HFFc6 (cell line): ENCODE measurements at regions not wholly inside any gene's neighbourhood (a gene's known extent, or its start where the extent isn't known, plus 50 kb on each side); places are given as distances from the start of the nearest gene placed in this dataset.
"Not testable (repeated sequence)": the region's sequence is repeated elsewhere in the genome, so short reads cannot be mapped to it uniquely, and the experiment has no call there.

ENCODE experiments used
- DNase-seq: peaks from one replicate; pipeline ENCODE4 v3.0.0-alpha.2; 2018
- H3K27ac Mint-ChIP-seq: 2 replicates; pipeline ENCODE4 v1.8.0; 2020; ENCODE audit warnings: mild to moderate bottlenecking, mixed read lengths
- H3K27me3 Mint-ChIP-seq: 2 replicates; pipeline ENCODE4 v1.8.0; 2021; ENCODE audit warnings: mild to moderate bottlenecking, moderate library complexity, mixed read lengths; ENCODE audit not compliant: insufficient read depth
- H3K36me3 Mint-ChIP-seq: 2 replicates; pipeline ENCODE4 v1.8.0; 2021; ENCODE audit warnings: low read depth, mixed read lengths
- H3K4me1 Mint-ChIP-seq: 2 replicates; pipeline ENCODE4 v1.8.0; 2020; ENCODE audit warnings: low read depth, mixed read lengths
- H3K4me3 Mint-ChIP-seq: 2 replicates; pipeline ENCODE4 v1.8.0; 2020; ENCODE audit warnings: mild to moderate bottlenecking, moderate library complexity, mixed read lengths
- H3K9me3 Mint-ChIP-seq: 2 replicates; pipeline ENCODE4 v1.8.0; 2020; ENCODE audit warnings: mild to moderate bottlenecking, mixed read lengths
- TF ChIP-seq, protein P1 (sequence below): fragments of 200-600 bp; sonication (generic); IDR thresholded peaks from 2 replicates; pipeline ENCODE4 v1.5.0; 2021; ENCODE audit warnings: antibody characterized with exemption, mild to moderate bottlenecking

DNA sequence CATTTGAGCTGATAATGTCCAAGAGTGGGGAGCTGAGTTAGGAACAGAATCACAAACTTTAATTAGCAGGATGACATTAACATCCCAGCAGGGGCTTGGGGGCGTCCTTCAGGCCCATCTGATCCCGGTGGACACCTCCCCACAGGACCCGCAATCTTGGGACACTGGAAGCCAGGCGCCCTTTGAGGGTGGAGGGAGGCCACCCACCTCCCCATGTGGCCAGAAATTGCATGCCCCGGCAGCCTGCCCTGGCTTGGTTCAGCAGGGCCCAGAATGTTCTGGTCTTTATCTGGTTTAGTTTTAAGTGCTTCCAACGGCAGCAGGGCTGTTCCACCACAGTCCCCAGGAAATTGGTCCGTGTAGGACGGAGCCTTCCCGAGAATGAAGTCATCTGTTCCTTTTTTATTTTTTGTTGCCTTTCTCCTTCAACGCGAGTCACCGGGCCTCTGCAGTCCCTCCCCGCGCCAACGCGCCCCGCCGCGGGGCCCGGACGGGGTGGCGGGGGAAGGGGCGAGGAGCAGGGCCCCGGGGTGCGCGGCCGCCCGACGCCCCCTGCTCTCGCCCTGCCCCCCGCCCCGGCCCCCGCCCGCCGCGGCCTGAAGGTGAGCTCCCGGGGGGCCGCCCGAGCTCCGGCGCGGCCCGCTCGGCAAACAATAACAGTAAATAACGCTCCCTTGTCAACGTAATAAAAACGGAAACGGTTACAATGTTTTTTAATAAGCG is 207.9 kb downstream of the C9orf50 start:
- peaks cover 12% of the 10 kb centered on the region for H3K36me3 Mint-ChIP-seq
- H3K4me1 Mint-ChIP-seq: peaks cover 29% of the 10 kb centered on the region
- peak overlapping the region; percentile 77 for H3K4me3 Mint-ChIP-seq
- TF ChIP-seq, protein P1, sequence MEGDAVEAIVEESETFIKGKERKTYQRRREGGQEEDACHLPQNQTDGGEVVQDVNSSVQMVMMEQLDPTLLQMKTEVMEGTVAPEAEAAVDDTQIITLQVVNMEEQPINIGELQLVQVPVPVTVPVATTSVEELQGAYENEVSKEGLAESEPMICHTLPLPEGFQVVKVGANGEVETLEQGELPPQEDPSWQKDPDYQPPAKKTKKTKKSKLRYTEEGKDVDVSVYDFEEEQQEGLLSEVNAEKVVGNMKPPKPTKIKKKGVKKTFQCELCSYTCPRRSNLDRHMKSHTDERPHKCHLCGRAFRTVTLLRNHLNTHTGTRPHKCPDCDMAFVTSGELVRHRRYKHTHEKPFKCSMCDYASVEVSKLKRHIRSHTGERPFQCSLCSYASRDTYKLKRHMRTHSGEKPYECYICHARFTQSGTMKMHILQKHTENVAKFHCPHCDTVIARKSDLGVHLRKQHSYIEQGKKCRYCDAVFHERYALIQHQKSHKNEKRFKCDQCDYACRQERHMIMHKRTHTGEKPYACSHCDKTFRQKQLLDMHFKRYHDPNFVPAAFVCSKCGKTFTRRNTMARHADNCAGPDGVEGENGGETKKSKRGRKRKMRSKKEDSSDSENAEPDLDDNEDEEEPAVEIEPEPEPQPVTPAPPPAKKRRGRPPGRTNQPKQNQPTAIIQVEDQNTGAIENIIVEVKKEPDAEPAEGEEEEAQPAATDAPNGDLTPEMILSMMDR: peak; percentile 23; the same call in 1 of the 2 replicates
- peaks cover 12% of the 10 kb centered on the region for H3K9me3 Mint-ChIP-seq
- DNase-seq: peak; percentile 73
- peak overlapping the region; percentile 99 for H3K27ac Mint-ChIP-seq
- no peaks in the 10 kb centered on the region; the same call in 1 of the 2 replicates for H3K27me3 Mint-ChIP-seq

DNA sequence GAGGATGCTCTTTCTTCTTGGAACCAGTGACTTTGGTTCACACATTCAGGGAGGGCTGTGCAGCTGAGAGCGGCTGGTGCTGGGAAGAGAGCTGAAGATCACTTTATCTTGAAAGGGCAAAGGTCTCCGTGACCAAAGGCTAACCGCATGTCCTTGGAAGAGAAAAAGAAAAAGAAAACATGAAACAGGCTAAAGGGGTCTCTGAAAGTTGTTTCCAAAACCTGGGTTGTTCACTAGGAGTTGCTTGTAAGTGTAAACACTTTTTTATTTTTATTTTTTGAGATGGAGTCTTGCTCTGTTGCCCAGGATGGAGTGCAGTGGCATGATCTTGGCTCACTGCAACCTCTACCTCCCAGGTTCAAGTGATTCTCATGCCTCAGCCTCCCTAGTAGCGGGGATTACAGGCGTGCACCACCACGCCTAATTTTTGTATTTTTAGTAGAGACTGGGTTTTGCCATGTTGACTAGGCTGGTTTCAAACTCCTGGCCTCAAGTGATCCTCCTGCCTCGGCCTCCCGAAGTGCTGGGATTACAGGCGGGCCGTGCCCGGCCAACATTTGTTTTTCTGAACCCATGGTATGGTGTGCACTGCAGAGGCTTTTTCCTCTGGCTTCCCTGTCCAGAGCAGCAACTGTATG is 208.6 kb downstream of the C9orf50 start:
- H3K36me3 Mint-ChIP-seq: peaks cover 12% of the 10 kb centered on the region
- peak overlapping the region; percentile 20; the same call in 1 of the 2 replicates for H3K4me3 Mint-ChIP-seq
- H3K27ac Mint-ChIP-seq: peak overlapping the region; percentile 99
- not testable (repeated sequence) for H3K27me3 Mint-ChIP-seq, DNase-seq
- peaks cover 12% of the 10 kb centered on the region for H3K9me3 Mint-ChIP-seq
- H3K4me1 Mint-ChIP-seq: peaks cover 25% of the 10 kb centered on the region

DNA sequence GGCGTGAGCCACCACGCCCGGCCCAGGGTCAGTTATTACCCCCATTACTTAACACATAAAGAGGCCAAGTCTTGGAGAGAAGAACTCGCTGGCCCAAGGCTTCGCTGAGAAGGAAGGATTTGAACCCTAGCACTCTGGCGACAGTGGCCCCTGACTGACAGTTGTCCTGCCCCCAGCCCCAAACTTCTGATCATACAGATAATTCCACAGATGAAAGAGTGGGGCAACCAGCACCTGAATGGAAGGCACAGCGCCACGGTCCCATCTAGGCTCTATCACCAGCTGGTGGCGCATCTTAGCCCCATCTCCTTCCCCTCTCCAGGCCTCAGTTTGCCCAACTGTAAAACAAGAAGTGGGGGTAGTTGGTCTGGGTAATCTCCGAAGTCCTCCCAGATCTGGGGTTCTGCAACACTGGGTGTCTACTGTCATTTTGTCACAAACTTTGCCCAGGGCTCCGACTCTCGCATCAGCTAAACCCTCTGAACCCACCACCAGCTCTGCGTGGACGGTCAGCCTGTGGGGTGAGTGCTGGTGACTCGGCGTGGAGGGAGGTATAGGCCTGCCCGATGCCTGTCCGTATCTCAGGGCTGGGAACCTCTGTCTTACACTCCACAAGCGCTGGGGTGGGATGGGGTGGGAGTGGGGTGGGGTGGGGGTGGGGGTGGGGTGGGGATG is 209.3 kb downstream of the C9orf50 start:
- TF ChIP-seq, protein P1: no peak
- no peak for DNase-seq
- no peaks in the 10 kb centered on the region; the same call in 1 of the 2 replicates for H3K27me3 Mint-ChIP-seq
- H3K4me3 Mint-ChIP-seq: no peak overlapping the region
- H3K4me1 Mint-ChIP-seq: peaks cover 19% of the 10 kb centered on the region
- H3K9me3 Mint-ChIP-seq: peaks cover 12% of the 10 kb centered on the region
- H3K36me3 Mint-ChIP-seq: peaks cover 12% of the 10 kb centered on the region
- H3K27ac Mint-ChIP-seq: peak overlapping the region; percentile 99

DNA sequence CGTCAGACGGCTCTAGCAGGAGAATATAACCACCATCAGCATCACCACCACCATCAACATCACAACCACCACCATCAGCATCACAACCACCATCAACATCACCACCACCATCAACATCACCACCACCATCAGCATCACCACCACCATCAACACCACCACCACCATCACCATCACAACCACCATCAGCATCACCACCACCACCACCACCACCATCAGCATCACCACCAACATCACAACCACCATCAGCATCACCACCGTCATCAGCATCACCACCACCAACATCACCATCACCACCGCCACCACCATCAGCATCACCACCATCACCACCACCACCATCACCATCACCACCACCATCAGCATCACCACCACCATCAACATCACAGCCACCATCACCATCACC is 210.7 kb downstream of the C9orf50 start:
- TF ChIP-seq, protein P1: no peak
- H3K4me1 Mint-ChIP-seq: peaks cover 14% of the 10 kb centered on the region
- peaks cover 12% of the 10 kb centered on the region for H3K9me3 Mint-ChIP-seq
- no peak overlapping the region for H3K4me3 Mint-ChIP-seq
- H3K27ac Mint-ChIP-seq: no peak overlapping the region
- H3K27me3 Mint-ChIP-seq: no peaks in the 10 kb centered on the region; the same call in 1 of the 2 replicates
- H3K36me3 Mint-ChIP-seq: peaks cover 12% of the 10 kb centered on the region
- DNase-seq: no peak

DNA sequence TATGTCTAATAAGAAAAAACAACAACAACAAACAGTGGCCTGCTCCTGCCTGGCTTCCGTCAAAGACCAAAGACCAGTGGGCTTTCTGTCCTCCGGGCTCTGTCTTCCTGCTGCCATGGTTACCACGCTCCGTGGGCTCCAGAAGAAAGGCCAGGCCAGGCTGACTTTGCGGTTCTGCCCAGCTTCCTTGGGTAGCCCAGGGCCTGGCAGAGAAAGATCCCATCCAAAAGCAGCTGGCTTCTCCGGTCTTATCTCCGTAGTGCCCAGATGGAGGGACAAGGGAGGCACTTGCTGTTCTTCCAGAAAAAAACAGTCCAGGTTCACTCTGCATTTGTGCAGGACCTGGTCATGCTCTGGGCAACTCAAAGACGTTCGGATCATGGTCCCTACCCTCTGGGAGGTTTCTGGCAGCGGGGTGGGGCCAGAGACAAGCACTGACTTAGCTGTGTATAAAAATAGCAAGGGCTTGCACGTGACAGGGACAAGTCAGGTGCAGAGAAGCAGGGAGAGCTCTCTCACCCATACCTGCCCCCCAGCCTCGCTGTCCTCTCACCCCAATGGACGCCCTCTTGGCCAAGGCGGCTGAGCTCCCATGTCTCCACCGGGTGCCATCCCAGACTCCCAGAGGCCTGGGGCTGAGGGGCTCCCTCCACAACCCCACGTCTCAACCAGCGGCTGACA is 212.2 kb downstream of the C9orf50 start:
- peaks cover 7% of the 10 kb centered on the region for H3K4me1 Mint-ChIP-seq

More for the DNA sequence above, 212.2 kb downstream of the C9orf50 start:
- Mint-ChIP-seq H3K36me3 (peaks cover 12% of the 10 kb centered on the region), H3K4me3 (no peak overlapping the region), H3K9me3 (peaks cover 12% of the 10 kb centered on the region), H3K27me3 (no peaks in the 10 kb centered on the region; the same call in 1 of the 2 replicates), H3K27ac (no peak overlapping the region)
- TF ChIP-seq, protein P1: no peak
- no peak for DNase-seq
